Activated CD4-positive, alpha-beta T cell treated with anti-CD3 and anti-CD28 coated beads, Interleukin-2, Interleukin-6, amounts not matched to agents 100 ng/mL and 50 ng/mL, durations not matched to agents 16 hours and 8 hours (primary cell): ENCODE measurements at regions not wholly inside any gene's neighbourhood (a gene's known extent, or its start where the extent isn't known, plus 50 kb on each side); places are given as distances from the start of the nearest gene placed in this dataset.
A peak's percentile ranks its signal among the peaks of the same experiment; 100 is the strongest.

Source experiments
- DNase-seq: peaks from one replicate; pipeline ENCODE4 v3.0.0-alpha.2; 2020

DNA sequence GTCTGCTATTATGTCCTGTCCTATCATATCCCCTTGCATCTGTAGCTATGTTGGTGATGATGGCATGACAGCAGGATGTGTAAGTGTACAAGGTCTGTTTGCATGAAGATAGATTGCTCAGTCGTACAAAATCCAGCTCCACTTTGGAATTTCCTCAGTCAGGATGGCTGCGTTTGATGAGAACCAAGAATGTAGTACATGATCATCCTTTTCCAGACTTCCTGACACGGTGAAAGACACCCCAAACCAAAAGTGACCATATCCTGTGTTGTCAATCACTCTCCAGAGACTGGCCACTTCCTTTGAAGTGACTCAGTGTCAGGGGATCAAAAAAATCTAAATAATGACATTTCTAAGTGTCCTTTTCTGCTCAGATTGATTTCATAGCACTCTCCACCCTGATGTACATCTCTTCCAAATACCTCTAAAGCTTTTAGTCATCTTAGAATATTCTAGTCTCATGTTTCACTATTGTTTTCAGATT is 213.4 kb downstream of the PLK2 start:
- DNase-seq: no peak

DNA sequence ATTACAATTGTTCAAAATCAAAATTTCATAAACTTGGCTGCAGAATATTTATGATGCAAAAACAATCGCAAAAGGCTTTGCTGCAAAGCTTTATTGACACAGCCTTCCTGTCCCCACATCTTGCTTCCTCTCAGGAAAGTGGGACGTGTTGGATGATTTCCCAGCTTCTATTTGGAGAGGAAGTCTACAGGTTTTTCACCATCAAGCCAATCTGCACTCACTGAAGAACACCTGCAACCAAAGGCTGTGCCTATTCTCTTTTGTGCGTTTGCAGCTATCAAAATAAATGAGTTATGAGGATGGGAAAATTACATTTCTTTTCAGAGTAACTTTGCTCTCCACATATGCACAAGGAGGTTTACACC is 214.4 kb downstream of the PLK2 start:
- no peak for DNase-seq

DNA sequence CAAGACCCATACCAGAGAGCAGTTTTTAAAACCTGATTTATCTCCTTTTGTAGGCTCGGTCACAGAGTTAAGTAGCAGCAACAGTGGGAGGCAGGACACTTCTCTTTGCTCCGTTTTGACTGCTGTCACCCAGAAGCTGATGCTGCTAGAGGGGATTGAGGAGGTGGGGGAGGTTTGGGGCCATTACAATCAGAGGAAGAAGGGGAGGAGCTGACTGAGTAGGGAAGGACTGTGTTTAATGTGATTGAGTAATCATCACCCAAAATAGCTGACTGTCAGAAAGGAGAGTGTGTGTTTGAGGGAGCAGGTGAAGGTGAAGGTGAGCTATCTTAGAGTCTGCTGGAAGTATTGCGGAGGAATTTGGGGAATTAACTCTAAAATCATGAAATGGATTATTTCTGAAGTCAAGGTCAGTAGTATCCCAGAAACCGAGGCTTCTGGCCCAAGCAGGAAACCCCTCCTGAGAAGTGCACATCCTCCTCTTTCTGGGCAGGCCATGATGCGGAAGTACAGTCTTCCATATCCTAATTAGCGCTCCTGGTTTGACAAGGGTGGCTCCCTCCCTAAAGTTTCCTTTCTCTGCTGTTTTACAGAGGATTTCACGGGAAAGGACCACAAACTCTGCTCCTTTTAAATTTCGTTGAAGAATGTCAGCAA is 214.9 kb downstream of the PLK2 start:
- DNase-seq: no peak

DNA sequence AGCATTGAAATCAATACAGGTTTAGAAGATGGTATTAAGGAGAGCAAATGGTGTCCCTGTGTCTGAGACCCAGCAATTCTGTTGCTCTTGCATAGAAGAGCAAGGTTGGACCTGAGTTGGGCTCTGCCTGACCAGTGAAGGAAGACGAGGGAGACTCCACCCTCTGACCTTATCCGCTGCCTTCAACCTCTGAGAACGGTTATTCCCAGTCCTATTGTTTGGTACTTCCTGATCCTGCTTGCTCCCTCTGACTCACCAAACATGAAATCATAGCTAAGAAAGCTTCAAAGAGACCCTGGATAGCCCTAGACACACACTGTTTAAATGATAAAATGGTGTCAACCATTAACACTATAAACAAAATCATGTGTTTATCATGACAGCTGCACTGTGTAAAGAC is 218.5 kb downstream of the PLK2 start:
- DNase-seq: no peak

DNA sequence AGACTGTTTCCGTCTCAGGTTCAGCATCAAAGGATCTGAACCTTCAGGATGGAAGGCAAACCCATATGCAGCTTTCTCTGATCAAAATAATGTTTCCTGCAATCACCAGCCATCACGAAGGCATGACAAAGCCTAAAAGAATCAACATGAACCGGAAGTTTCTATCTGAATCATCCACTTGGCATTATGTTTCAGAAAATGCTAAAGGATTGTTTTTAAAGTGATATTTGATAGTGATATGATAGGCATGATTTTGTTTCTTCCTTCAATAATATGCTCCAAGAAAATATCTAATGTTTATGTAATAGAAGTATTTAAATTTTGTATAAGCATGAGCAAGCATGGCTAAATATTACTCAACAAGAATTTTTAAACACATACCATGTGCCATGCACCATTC is 219.6 kb downstream of the PLK2 start:
- DNase-seq: no peak

DNA sequence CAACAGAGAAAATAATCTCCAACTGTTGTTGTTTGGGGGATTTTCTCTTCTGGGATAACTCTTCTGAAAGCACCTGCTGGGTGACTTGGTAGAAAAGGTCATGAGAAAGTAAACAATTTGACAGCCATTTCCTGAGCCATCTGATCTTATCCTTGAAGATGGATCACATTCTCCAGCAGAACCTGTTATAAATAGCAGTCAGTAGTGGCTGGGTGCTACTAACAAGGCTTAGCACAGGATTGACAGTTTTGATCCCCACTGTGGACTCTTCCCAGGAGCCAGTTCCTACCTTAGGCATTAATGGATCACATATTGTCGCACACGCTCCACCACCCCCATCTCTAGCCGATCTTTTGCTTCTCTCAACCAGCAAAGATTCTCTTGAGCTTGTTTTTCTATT is 220.2 kb downstream of the PLK2 start:
- DNase-seq: no peak

DNA sequence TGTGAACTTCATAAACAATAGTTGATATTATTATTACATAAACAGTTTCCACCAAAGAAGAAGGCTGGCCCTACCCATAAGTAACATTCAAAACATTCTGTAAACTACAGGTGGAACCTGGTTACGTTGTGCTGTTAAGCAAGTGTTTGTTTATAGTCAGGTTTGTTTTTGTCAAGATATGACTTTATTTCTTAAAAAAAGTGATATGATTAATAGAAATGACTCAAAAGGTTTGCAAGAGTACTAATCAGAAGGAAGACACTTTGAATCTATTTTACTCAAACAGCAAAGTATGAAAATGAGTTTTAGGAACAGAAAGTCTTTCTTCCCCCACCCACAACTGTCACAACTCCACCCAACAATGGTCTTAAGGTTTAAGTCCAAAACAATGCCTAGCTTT is 220.8 kb downstream of the PLK2 start:
- DNase-seq: peak; percentile 6

- DNase-seq: no peak
These were observed 223.4 kb downstream of the PLK2 start for GRCh38 chr5:58236498-58236897.

GRCh38 chr5:58235299-58235698 is 224.6 kb downstream of the PLK2 start:
- DNase-seq: no peak

- no peak for DNase-seq
These were observed 227.8 kb downstream of the PLK2 start for GRCh38 chr5:58232130-58232529.

- no peak for DNase-seq
These were observed 228.8 kb downstream of the PLK2 start for GRCh38 chr5:58231041-58231440.

DNA sequence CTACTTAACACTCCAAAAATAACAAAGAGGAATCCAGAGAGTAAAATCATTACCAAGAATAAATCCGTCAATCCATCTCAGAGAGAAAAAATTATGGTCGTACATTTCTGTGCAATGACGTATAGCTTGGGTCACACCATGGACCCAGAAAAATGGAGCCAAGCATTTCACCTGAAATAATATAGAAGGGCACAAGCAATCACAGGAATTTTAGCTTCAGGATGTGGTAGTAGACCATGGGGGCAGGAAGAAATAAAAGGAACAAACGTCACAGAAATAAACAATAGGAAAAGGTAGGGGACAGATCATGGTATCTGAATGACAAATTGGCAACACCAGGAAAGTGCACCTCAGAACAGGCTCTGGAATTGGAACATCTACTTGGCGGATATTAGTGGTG is 231.0 kb downstream of the PLK2 start:
- DNase-seq: no peak

- no peak for DNase-seq
These were observed 232.0 kb downstream of the PLK2 start for GRCh38 chr5:58227858-58228257.

DNA sequence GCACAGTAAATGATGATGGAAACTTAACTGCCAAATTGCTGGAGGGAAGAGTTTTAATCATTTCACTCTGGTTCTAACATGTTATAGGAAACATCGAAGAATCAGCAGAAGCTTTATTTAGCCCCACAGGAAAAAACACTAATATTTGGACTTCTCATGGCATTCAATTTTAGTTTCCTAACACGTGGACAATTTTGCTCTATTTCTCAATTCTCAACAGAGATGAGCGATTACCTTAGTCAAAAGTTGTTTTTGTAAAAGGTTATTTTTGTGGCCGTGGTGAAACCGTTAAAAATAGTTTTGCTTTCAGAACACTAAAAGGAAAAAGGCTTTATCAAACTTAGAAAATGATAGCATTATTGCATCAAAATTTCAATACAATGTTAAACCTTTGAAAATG is 235.2 kb downstream of the PLK2 start:
- no peak for DNase-seq

GRCh38 chr5:58224221-58224620 is 235.7 kb downstream of the PLK2 start:
- no peak for DNase-seq

GRCh38 chr5:58215364-58215763 is 244.5 kb downstream of the PLK2 start:
- no peak for DNase-seq

GRCh38 chr5:58211441-58211840 is 248.4 kb downstream of the PLK2 start:
- DNase-seq: no peak

DNA sequence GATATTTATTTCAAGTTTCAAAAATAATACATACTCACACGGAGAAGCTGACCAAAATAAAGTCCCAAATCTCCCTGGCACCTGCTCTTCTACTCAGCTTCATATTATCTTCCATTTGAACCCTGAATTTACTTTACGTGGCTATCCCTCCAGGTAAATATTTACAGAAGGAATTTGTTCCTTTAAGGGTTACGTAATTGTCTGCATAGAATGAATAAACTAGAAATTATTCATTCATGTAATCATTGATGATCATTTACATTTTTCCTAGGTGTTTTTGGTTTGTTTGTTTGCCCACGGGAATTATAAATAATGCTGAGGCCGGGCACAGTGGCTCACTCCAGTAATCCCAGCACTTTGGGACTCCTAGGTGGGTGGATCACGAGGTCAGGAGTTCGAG is 251.2 kb downstream of the PLK2 start:
- DNase-seq: no peak

DNA sequence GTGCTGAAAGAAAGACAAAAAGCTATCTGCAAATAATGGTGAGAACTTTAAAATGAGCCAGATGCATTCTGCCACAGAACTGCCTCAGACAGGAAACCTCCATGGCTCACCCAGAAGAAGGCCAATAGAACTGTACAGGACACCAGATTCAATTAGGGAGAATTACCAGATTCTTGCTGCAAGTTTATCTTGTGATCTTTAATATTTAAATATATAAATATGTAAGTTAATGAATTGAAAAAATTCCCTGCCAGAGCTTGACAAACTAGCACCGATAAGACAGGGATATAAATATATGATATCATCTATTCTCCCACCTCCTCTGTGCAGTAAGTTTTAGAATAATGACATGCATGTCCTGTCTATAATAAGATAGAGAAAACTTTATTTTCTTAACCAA is 252.8 kb downstream of the PLK2 start:
- DNase-seq: no peak

- no peak for DNase-seq
These were observed 254.9 kb downstream of the PLK2 start for GRCh38 chr5:58204966-58205365.

DNA sequence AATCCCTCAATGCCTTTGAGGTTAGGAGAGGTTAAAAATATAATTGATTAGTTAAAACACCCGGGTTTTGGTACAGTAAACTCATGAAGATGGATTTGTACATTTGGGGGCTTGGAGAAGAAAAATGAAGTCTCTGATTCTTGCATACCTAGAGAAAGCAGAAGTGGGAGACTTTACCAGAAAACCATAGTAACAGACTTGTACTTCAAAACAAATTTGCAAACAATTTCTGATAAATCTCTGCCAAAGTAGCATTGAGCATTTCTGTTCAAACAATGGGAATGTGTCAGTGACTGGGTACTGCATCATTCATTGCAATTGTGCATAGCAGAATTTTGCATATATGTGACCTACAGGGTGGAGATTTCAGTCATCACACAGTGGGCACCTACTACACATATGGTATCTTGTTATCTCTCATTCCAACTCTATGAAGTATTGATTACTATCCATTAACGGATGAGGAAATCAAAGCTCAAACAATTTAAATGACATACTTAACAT is 256.9 kb downstream of the PLK2 start:
- DNase-seq: no peak

DNA sequence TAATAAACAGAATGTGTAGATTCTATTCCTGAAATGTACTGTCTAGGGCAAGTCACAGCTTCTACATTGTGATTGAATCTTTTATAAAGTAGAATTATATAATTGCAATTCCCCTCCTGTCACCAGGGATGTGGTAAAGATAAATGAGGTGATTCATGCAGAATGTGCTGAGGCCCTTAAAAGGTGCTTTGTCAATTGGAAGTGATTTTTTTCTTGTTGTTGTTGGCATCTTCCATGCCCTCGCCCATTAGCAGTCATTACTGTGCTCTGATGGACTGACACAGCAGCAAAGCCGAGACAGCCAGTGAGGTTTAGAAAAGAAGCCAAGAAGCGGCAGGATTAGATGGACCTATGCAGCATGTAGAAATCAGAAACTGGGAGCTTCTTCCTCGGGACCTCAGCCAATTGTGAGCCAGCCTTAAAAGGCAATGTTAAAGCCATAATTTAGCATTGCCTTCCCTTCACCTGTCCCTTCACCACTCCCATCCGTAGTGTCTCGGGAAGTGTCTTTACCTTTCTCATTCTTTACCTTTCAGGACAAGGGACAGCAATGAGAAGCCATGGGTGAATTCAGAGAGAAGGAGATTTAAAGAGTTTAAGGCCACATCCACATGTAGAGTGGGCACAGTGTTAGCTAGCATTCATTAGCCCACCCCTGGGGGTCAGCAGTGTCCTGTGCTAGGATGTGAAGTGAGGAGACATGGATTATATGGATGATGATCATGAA is 257.8 kb downstream of the PLK2 start:
- DNase-seq: no peak

DNA sequence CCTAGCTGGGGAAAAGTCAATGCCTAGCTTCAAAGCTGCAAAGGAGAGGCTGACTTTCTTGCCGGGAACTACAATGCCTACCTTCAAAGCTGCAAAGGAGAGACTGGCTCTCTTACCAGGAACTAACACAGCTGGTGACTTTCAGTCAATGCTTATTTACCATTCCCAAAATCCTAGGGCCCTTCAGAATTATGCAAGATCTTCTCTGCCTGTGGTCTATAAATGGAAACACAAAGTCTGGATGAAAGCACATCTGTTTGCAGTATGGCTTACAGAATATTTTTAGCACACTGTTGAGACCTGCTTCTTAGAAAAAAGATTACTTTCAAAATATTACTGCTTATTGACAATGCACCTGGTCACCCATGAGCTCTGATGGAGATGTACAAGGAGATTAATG is 259.4 kb downstream of the PLK2 start:
- no peak for DNase-seq

GRCh38 chr5:58199087-58199486 is 260.8 kb downstream of the PLK2 start:
- DNase-seq: no peak

DNA sequence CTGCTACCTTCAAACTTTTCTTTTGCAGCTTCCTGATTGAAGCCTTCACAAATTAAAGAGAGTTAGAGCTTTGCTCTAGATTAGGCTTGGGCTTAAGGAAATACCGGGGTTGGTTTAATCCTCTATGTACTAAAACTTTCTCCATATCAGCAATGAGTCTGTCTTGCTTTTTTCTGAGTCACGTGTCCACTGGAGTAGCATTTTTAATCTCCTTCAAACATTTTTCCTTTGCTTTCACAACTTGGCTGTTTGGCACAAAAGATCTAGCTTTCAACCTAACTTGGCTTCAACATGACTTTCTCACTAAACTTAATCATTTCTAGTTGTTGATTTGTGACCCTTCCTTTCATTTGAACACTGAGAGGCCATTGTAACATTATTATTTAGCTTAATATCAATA is 261.6 kb downstream of the PLK2 start:
- DNase-seq: no peak
